HTR-8/SVneo (cell line): ENCODE measurements at regions not wholly inside any gene's neighbourhood (a gene's known extent, or its start where the extent isn't known, plus 50 kb on each side); places are given as distances from the start of the nearest gene placed in this dataset.
A peak's percentile ranks its signal among the peaks of the same experiment; 100 is the strongest.
"Not testable (repeated sequence)": the region's sequence is repeated elsewhere in the genome, so short reads cannot be mapped to it uniquely, and the experiment has no call there.

Source experiments
- DNase-seq: peaks from one replicate; pipeline ENCODE4 v3.0.0; 2011; ENCODE audit warnings: low spot score, mixed read lengths; ENCODE audit not compliant: insufficient read length
- FAIRE-seq: peaks from 2 replicates; lab custom pipeline; 2011; peaks lifted over from hg19 to GRCh38; lab: Jason Lieb, UNC

DNA sequence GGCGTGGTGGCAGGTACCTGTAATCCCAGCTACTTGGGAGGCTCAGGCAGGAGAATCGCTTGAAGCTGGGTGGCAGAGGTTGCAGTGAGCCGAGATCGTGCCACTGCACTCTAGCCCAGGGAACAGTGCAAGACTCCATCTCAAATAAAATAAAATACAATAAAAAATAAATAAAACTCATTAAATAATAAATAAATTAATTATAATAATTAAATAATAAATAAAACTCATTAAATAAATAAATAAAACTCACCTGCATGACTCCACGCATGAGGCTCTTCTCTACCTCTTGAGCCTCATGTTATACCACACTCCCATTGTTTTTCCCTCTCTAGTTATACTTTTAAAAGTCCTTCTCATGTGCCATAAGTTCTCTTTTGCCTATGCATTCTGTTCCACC lies 995.4 kb downstream of the MAT2B start:
- no peak for DNase-seq
- FAIRE-seq: no peak

DNA sequence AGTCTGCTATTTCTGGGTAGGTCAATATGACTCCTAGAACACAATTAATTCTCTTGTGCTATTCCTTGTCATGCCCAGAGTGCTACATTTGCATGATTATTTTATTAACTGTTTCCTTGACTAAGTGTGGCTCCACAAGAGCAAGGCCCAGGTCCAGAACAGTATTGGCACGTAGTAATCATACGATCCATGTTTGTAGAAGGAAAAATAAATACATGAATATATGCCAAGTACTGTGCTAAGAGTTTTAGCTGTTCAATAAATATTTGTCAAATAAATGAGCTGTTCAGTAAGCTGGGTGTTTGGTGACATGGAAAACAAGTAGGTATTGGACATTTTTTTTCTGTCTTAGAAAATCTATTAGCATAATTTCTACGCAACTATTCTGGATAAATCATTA lies 995.9 kb downstream of the MAT2B start:
- no peak for DNase-seq
- FAIRE-seq: no peak

DNA sequence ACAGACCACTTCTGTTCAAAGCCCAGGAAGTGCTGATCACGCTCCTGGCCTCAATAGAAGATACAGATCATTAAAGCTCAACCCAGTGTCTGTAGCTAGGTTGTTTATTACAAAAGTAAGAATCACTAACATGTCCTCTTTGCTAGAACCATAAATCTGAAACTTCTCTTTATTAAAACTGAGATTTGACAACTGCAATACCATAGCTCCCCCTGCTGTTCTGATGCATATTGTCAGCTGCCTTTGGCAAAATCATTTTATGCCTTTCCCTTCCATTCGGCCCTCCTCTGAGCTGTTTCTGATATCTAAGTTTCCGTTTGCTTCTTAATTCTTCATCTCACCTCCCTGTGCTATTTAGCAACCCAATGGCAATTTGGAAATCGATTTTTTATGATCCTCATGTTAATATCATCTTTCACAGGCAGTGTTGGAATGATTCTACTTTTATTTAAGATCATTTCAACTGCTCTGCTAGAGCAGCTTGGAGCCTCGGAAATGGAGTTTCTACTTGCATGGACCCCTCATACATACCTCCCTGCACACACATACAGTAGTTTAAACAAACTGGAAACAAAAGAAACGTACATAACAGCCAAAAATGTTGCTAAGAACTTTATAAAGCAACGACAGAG lies 998.8 kb downstream of the MAT2B start:
- DNase-seq (peak; percentile 21), FAIRE-seq (no peak)

DNA sequence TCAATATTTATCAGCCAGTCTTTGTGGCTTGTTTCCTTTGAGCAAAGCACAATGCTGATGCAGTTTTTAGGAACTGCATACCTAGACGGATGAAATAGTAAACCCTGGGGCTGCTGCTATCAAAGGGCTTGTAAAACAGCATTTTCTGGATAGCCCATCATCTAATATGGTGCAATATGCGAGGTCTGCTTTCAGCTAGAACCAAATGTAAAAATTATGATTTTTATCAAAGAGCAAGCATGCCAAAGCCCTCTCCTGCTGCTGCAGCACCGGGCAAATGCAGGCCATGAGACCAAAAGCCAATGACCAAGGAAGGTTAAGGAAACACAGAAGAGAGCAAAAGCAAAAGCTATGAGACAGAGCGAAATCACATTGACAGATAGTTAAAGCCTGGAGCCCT lies 1000.4 kb downstream of the MAT2B start:
- DNase-seq (no peak), FAIRE-seq (no peak)

DNA sequence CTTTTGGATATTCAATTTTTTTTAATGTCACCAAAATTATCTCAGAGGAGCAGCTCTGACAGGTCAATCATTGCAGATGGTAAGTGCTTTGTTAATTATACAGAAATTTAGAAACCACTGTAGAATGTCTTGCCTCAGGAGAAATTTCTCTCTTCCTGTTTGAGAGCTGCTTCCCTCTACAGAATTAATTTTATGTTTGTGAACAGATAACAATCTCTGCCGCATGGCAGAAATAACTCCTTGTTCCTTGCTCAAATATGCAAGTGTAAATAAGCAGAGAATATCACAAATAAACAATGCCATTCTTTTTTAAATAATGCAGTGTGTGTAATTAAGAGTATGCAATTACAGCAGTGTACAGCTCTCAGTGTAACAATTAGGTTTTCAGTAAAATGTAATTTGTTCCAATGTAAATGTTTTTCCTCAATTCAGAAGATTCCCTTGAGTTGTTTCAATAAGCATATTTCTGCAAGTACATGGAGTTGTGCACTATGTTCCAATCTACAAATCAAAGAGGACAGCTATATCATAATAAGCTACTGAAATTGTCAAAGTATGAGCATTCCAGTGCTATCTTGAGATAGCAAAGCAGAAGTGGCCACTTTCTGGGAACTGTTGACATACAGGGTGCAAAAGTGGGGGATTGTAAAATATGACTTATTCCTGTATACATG lies 1012.8 kb downstream of the MAT2B start:
- FAIRE-seq: no peak
- no peak for DNase-seq

DNA sequence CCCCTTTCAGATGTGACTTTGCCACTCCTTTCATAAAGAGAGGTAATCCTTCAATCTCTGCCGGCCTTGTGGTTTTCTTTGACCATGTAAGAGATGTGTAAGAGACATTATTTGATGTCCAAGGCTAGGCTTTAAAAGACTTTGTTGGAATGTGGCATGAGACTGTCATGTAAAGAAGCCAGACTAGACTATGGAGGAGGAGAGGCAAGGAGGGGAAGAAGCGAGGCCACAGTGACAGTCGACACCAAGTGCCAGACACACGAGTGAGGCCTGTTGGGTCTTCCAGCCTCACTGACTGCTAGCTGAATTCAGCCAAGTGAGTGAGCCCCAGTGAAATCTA lies 1013.3 kb downstream of the MAT2B start:
- DNase-seq (no peak), FAIRE-seq (no peak)

DNA sequence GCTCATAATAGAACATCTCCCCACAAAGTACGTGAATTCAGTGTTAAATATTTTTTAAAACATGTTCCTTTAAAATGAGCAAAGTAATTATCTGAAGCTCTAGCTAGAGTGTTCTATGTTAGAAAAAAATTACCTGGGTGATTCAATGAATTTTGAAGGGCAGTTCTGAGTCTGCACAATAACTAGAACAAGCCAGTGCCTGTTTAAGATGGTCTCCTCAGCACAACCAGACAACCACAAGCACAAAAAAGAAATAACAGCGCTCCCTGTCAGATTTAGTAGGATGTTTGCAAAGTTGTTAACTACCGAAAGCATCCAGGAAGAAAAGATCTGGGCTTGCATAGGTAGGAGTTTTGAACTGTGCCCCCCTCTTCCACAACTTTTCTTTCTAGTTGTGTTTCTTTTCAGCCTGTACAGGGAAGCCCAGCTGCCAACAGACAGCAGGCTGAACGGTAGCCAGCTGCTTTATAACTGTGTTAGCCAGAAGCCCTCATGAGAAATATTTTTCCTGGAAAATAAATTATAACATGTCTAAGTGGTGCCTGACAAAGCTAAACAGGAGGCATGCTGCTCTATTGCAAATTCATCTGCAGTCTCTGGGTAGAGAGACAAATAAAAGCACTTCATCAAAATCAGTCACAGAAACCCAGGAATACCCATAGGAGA lies 1026.9 kb downstream of the MAT2B start:
- no peak for DNase-seq
- no peak for FAIRE-seq

DNA sequence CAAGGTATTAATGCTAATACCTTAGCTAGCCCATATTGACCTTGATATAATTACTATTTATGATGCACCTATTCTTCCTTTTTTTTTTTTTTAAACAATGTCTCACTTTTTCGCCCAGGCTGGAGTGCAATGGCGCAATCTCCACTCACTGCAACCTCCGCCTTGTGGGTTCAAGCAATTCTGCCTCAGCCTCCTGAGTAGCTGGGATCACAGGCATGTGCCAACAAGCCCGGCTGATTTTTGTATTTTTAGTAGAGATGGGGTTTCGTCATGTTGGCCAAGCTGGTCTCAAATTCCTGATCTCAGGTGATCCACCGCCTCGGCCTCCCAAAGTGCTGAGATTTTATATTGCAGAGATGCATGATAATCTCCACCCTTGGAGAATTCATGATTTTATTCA lies 1028.0 kb downstream of the MAT2B start:
- not testable (repeated sequence) for DNase-seq, FAIRE-seq

DNA sequence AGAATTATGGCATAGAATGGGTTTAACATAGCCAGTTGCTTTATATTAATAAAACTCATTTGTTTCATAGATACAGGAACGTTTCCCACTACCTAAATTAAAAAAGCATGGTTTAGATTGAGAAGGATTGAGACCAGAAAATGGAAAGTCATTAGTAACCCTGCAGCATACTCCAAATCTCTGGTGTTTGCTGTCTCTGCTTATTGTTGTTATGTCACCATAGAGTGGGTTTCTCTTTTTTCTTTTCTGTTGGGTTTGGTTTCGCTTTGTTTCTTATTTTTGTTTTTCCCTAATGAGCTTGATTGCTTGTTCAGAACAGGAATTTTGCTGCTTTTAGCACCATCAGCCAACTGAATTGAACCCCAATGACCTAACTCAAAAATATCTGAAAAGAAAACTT lies 1034.8 kb downstream of the MAT2B start:
- FAIRE-seq: no peak
- DNase-seq: no peak

DNA sequence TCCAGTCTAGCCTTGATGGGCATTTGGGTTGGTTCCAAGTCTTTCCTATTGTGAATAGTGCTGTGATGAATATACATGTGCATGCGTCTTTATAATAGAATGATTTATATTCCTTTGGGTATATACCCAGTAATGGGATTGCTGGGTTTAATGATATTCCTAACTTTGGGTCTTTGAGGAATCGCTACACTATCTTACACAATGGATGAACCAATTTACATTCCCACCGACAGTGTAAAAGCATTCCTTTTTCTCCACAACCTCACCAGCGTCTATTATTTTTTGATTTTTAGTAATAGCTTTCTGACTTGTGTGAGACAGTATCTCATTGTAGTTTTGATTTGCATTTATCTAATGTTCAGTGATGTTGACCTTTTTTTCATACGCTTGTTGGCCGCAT lies 1040.1 kb downstream of the MAT2B start:
- no peak for FAIRE-seq
- no peak for DNase-seq

DNA sequence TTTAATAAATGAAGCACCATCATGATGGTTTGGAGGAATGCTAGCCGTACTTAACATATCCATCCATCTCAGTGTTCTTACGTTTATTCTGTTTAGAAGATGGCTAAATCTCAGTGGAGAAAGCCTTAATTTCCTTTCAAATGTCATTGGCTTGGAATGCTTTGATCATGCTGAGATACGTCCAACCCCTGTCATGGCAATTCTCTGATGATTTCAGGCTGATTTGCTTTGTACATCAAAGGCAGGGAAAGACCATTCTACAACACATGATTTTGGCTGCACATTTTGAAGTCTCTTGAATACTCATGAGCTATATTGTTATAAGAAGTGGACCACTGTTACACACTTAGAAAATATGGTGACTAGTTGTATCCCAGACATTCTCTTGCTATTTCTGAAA lies 1048.4 kb downstream of the MAT2B start:
- FAIRE-seq (no peak), DNase-seq (no peak)

DNA sequence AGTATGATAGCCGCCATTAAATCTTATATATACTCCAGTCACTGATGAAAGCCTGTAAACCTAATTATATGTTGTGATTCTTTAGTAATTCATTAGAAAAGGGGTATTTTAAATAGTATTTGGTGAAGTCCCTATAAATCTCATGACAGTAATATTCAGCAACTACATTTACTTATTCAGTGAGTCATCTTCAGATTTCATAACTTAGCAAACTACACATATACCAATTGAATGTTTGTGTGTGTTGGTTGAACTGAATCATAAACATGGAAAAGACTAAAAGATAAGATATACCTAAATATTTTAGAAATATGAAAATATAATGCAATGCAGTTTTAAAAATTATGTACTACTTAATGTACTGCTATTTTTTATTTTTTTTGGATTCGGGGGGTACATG lies 1050.4 kb downstream of the MAT2B start:
- DNase-seq (no peak), FAIRE-seq (no peak)

DNA sequence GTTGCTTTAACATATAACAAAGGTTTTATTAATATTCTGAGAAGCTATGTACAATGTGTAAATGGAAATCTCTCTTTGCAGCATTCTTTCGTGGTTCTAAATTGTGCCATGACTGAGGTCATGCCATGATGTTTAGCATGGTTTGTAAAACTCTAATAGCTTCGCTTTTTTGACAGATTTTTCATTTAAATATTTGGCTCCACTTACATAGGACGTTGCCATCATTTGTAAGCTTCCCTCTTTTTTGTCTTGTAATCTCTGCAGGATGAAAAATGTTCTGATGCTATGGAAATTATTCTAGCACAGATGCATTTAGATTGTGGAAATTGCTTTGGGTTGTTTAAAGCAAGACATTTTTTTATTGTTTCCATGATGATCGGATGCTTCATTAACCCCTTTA lies 1054.8 kb downstream of the MAT2B start:
- FAIRE-seq (no peak), DNase-seq (no peak)

DNA sequence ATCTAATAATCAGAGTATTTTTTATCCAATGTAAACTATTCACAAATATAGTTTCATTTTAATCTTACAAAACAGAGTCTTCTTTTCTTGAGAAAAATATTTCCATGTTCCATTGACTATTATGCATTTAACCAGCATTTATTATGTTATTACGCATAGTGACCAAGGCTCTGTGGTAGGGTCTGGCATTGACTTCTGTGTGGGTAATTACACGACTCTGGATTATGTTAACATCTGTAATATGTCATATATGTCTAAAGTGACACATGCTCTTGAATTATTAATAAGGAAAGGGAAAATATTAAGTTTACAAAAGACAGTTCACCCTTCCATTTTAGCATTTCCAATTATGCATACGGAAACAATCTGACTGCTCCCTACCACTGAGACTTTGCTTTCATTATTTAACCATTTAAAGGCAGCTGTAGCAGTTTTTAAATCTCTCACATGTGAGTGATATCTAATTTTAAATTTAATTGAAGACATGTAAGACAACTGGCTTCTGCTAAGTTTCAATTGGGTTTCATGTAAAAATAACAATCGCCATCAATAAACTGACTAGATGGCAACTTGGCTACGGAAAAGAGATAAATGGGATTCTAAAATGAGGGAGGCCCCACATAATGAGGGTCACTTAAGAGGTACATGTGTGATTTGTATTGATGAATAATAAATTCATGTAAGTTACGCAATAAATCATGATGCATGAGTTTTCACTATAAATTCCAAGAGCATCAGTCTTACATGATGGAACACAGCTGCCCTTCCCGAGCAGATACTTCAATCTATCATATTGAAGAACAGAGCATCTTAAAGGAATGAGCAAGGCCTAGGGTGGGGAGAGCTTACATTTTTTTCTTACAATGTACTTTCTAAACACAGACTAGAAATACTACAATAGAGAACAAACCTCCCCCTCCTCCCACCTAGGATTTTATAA lies 1056.8 kb downstream of the MAT2B start:
- no peak for FAIRE-seq

DNA sequence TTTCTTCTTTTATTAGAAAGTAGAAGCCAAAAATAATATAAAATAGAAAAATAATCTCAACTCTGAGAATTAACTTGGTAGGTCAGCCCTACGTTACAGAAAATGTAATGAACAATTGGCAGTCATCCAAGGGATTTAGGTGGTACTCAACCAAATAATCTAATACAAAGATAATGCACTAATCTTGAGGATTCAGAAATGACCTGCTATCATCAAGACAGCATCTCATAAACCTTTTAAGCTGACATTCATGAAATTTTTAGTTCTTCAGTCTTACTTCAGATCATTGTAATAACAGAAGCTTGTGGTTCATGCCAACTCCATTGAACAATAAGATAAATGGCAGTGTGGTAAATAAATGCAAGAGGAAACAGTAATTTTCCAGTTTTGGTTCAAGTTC lies 1058.0 kb downstream of the MAT2B start:
- no peak for DNase-seq
- FAIRE-seq: no peak

More for the DNA sequence above, 1056.8 kb downstream of the MAT2B start:
- peak; percentile 1 for DNase-seq

DNA sequence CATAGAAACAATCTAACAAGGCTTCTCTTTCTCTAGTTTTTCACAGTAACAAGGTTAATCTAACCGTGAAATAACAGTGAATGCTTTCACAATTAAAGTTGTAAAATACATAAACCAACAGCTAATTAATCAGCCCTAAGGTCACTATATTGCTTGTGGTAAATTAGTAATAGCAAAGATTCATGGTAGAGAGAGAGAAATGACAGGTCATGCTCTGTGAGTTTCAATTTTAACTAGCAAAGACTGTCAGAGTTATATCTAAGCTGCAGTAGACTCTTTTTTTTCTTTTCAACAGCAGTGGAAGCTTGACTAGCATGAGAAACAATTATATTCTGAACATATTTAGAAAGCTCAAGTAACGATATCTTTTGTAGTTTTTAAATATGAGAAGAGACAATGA lies 1068.0 kb downstream of the MAT2B start:
- FAIRE-seq (no peak), DNase-seq (no peak)

DNA sequence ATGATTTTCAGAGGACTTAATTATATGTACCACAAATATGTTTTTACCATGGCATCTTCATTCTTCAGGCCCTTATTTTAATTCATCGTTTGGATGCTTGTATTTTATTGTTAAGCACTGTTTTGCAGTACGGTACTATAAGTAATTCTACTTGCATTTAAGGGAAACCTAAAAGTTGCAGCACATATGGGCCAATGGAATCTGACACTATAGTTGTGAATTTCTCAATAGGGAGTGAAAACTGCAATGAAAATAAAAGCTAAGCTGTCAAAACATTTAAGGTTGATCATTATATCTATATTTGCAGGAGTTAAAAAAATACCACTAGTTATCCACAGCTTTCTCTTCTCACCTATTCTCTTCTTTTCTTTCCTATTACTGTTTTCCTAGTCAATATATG lies 1071.8 kb downstream of the MAT2B start:
- no peak for FAIRE-seq
- DNase-seq: no peak

DNA sequence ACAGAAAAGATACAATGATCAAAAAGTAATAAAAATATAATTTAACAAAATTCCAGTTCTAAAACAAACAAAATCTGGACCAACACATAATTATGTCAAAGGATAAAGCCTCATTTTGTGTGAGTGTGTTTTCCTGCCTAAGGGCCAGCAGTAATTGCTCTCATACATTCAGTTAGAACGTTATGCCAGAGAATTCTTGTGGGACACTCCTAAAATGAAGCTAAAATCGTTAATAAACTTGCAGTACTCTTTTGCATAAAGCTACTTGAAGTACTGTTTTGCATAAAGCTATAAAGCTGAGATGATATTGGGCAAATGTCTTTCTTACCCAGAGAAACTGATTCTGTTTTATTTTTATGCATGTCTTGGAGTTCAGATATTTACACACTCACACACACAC lies 1072.3 kb downstream of the MAT2B start:
- DNase-seq (no peak), FAIRE-seq (no peak)

DNA sequence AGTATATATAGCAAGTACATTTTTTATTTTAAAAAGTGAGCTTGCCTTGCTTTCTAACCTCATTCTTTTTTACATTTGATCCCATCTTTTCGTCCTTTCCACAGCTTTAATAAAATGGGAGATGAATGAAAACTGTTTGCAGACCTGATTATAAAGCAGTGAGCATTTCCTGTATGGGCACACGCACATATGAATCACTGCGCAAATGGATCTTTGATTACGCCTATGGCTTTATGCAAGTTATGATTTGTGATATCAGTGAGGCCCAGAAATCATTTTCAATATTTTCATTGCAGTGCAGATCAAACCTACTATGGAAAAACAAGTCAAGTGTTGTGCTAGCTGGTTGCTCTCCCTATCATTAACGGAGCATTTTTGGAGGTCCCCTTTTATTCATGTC lies 1073.0 kb downstream of the MAT2B start:
- DNase-seq (no peak), FAIRE-seq (no peak)

DNA sequence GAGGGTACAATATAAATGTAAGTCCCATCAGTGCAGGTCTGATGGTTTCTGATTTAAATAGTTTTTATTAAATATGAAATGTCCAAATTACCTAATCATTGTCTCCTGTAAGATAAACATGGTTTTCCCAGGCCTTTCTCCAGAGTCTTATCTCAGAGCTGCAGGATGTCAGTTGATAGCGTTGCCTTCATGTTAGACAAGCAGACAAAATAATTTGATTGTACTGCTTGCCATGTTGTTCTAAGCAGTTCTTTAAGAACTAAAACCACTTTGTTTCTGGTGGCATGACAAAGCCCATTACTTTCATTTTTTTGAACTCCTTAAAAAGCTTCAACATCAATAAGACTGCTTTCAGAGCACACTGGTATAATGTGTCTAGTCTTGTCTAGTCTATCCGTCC lies 1073.5 kb downstream of the MAT2B start:
- DNase-seq (no peak), FAIRE-seq (no peak)

DNA sequence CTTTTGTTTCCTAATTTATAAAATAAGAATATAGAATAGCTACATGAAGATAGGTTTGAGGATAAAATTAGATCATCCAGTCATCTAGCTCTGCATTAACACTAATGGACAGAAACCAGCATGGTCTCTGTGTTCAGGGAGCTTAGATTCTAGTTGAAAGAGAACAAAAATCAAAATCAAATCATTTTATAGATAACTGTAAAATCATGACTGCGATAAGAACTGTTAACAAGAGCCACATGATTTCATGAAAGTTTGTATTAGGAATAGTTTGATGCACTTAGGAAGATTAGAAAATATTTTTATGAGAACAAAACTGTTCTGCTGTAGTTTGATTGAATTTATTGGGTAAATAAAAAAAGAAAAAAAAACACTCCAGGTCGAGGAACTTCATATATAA lies 1074.7 kb downstream of the MAT2B start:
- FAIRE-seq: no peak

More for the DNA sequence above, 1074.7 kb downstream of the MAT2B start:
- DNase-seq: no peak
